ENCODE measurements at regions not wholly inside any gene's neighbourhood (a gene's known extent, or its start where the extent isn't known, plus 50 kb on each side); places are given as distances from the start of the nearest gene placed in this dataset.
"Not testable (repeated sequence)": the region's sequence is repeated elsewhere in the genome, so short reads cannot be mapped to it uniquely, and the experiment has no call there.

GRCh38 chr14:51575349-51576116, 76.2 kb upstream of the FRMD6 start:
- no peak for DNase-seq (ENCODE audit: low spot score)
- FAIRE-seq, result no peak

GRCh38 chr14:51576117-51576430, 75.6 kb upstream of the FRMD6 start:
- no peak for FAIRE-seq
- DNase-seq (ENCODE audit: low spot score), result no peak

GRCh38 chr14:51576879-51577278, 74.8 kb upstream of the FRMD6 start:
- DNase-seq (ENCODE audit: low spot score) (no peak), FAIRE-seq (no peak)

GRCh38 chr14:51578853-51579252, 72.9 kb upstream of the FRMD6 start:
- DNase-seq (ENCODE audit: low spot score), result no peak
- no peak for FAIRE-seq

- FAIRE-seq, result peak; percentile 16
- peak; percentile 55 for DNase-seq (ENCODE audit: low spot score)
Observed at GRCh38 chr14:51581017-51581881, 70.5 kb upstream of the FRMD6 start.

GRCh38 chr14:51582437-51582836, 69.3 kb upstream of the FRMD6 start:
- DNase-seq (ENCODE audit: low spot score), result no peak
- FAIRE-seq, result no peak

- DNase-seq (ENCODE audit: low spot score) (no peak), FAIRE-seq (no peak)
Observed at GRCh38 chr14:51585055-51585454, 66.7 kb upstream of the FRMD6 start.

GRCh38 chr14:51592836-51593235, 58.9 kb upstream of the FRMD6 start:
- FAIRE-seq (no peak), DNase-seq (ENCODE audit: low spot score) (no peak)

GRCh38 chr14:51593397-51593796, 58.3 kb upstream of the FRMD6 start:
- DNase-seq (ENCODE audit: low spot score) (no peak), FAIRE-seq (no peak)

- no peak for FAIRE-seq
- no peak for DNase-seq (ENCODE audit: low spot score)
Observed at GRCh38 chr14:51595881-51596455, 55.7 kb upstream of the FRMD6 start.

- no peak for FAIRE-seq
Observed at GRCh38 chr14:51596488-51597117, 55.1 kb upstream of the FRMD6 start.

GRCh38 chr14:51597261-51598001, 54.3 kb upstream of the FRMD6 start:
- DNase-seq (ENCODE audit: low spot score), result peak; percentile 31

More at GRCh38 chr14:51596488-51597117, 55.1 kb upstream of the FRMD6 start:
- no peak for DNase-seq (ENCODE audit: low spot score)

GRCh38 chr14:51598924-51599600, 52.6 kb upstream of the FRMD6 start:
- not testable (repeated sequence) for FAIRE-seq; DNase-seq (ENCODE audit: low spot score)

More at GRCh38 chr14:51597261-51598001, 54.3 kb upstream of the FRMD6 start:
- no peak for FAIRE-seq

GRCh38 chr14:51600658-51601057, 51.1 kb upstream of the FRMD6 start:
- FAIRE-seq (no peak), DNase-seq (ENCODE audit: low spot score) (no peak)
